Activated T-cell treated with anti-CD3 and anti-CD28 coated beads, Interleukin-2, amount 50 U/mL, for 4 hours (primary cell): ENCODE measurements at regions not wholly inside any gene's neighbourhood (a gene's known extent, or its start where the extent isn't known, plus 50 kb on each side); places are given as distances from the start of the nearest gene placed in this dataset.

Source experiments
- ATAC-seq, 2 donors: fragments of 200-7000 bp; cut with Tn5 transposase; one replicate each; pipeline ENCODE4 v1.10.0; 2021
- DNase-seq: peaks from one replicate; pipeline ENCODE4 v3.0.0-alpha.2; 2020
- H3K27me3 Mint-ChIP-seq: one replicate; pipeline ENCODE4 v1.8.0; 2021; ENCODE audit warnings: low read depth, mixed read lengths
- H3K36me3 Mint-ChIP-seq: one replicate; pipeline ENCODE4 v1.8.0; 2022; ENCODE audit warnings: mixed read lengths; ENCODE audit not compliant: insufficient read depth
- H3K4me1 Mint-ChIP-seq: one replicate; pipeline ENCODE4 v1.8.0; 2021; ENCODE audit warnings: low read depth, mixed read lengths
- H3K4me3 Mint-ChIP-seq: one replicate; pipeline ENCODE4 v1.8.0; 2021; ENCODE audit warnings: mild to moderate bottlenecking, moderate library complexity, mixed read lengths
- H3K9me3 Mint-ChIP-seq: one replicate; pipeline ENCODE4 v1.8.0; 2021; ENCODE audit warnings: mixed read lengths

- no peaks in the 10 kb centered on the region for H3K27me3 Mint-ChIP-seq
- no peaks in the 10 kb centered on the region for H3K4me1 Mint-ChIP-seq
- H3K4me3 Mint-ChIP-seq: no peak overlapping the region
- DNase-seq (no peak), ATAC-seq (no peak)
- no peaks in the 10 kb centered on the region for H3K36me3 Mint-ChIP-seq
- H3K9me3 Mint-ChIP-seq: peaks cover 8% of the 10 kb centered on the region
These were observed 71.0 kb downstream of the AQP4 start for GRCh38 chr18:26794230-26795101.

- ATAC-seq (no peak), DNase-seq (no peak)
- H3K4me3 Mint-ChIP-seq: no peak overlapping the region
- H3K4me1 Mint-ChIP-seq: no peaks in the 10 kb centered on the region
- H3K27me3 Mint-ChIP-seq: no peaks in the 10 kb centered on the region
- no peaks in the 10 kb centered on the region for H3K9me3 Mint-ChIP-seq
- no peaks in the 10 kb centered on the region for H3K36me3 Mint-ChIP-seq
These were observed 72.8 kb downstream of the AQP4 start for GRCh38 chr18:26792661-26793060.

DNA sequence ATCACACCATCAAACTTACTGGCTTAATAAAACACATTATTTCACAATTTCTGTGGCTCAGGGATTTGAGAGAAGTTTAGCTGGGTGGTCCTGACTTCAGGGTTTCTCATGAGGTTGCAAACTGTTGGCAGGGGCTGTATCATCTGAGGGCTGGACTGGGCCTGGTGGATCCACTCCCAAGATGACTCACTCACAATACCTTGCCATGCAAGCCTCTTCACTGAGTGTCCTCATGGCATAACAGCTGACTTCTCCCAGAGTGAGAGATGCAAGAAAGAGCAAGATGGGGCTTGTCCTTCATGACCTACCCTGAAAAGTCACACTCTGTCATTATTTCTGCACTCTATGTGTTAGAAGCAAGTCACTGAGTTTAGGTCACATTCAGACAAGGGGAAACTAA, 73.8 kb downstream of the AQP4 start:
- DNase-seq: no peak
- ATAC-seq: no peak
- H3K27me3 Mint-ChIP-seq: no peaks in the 10 kb centered on the region
- H3K4me3 Mint-ChIP-seq: no peak overlapping the region
- H3K4me1 Mint-ChIP-seq: no peaks in the 10 kb centered on the region
- H3K36me3 Mint-ChIP-seq: no peaks in the 10 kb centered on the region
- H3K9me3 Mint-ChIP-seq: no peaks in the 10 kb centered on the region

DNA sequence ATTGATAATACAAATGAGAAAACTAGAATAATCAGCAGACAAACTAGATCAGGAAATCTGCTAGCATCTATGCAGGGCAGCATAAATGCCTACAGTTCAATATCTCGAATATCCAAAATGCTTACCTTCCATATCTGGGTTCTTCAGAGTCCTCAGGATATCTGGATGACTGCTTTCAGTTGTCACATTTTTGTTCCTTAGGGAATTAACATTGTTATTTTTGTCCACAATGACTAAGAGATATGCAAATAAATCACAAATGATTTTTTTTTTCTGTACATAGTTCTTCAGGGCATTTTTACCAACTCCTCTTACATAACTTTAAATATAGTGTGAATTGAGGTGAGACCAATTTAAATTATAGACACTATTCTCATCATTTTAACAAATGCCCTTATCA, 80.9 kb downstream of the AQP4 start:
- Mint-ChIP-seq H3K4me3 (no peak overlapping the region), H3K4me1 (no peaks in the 10 kb centered on the region), H3K27me3 (no peaks in the 10 kb centered on the region), H3K36me3 (no peaks in the 10 kb centered on the region), H3K9me3 (no peaks in the 10 kb centered on the region)
- ATAC-seq (no peak), DNase-seq (no peak)

GRCh38 chr18:26783170-26783569, 82.3 kb downstream of the AQP4 start:
- Mint-ChIP-seq H3K4me1 (no peaks in the 10 kb centered on the region), H3K27me3 (peaks cover under 1% of the 10 kb centered on the region), H3K36me3 (no peaks in the 10 kb centered on the region), H3K4me3 (no peak overlapping the region), H3K9me3 (no peaks in the 10 kb centered on the region)
- ATAC-seq (no peak), DNase-seq (no peak)

DNA sequence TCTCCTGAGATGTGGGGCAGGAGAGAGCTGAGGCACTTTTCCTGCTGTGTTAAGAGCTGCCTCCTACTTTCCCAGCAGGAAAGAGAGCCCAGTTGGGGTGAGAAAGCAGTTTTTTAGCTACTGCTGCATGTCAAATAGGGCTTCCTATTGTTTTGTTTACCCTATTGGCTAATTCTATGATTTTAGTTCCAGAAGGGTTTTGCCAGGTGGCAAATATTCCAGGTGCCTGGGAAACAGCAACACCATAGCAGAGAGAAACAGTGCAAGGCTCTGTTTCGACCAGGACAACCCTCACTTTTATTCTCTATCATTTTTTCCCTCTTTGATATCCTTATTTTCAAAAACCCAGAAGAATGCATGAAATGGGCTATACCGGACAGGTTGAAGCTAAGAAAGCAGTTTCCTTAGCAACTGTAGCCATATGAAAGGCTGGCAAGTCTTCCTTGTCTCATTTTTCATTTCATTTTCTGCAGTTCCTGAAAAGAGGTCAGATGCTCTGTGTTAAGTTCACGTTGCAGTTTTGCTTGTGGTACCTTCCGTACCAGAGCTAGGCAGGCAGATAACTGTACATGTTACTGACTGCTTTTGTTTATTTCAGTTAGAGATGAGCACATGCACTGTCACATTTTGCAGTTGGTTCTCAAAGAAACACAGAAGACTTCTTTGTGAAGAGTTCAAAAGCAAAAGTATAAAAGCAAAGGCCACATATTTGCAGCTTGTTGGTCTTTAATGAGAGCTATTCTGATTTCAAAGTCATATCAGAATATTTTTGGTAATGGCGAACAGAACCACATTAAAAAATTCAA, 84.8 kb downstream of the AQP4 start:
- H3K27me3 Mint-ChIP-seq: peaks cover 2% of the 10 kb centered on the region
- ATAC-seq (no peak), DNase-seq (no peak)
- H3K4me1 Mint-ChIP-seq: no peaks in the 10 kb centered on the region
- H3K4me3 Mint-ChIP-seq: no peak overlapping the region
- no peaks in the 10 kb centered on the region for H3K9me3 Mint-ChIP-seq
- no peaks in the 10 kb centered on the region for H3K36me3 Mint-ChIP-seq

GRCh38 chr18:26778054-26778393, 87.5 kb downstream of the AQP4 start:
- DNase-seq (no peak), ATAC-seq (no peak)
- Mint-ChIP-seq H3K9me3 (no peaks in the 10 kb centered on the region), H3K4me1 (no peaks in the 10 kb centered on the region), H3K4me3 (no peak overlapping the region), H3K36me3 (no peaks in the 10 kb centered on the region), H3K27me3 (peaks cover 2% of the 10 kb centered on the region)

DNA sequence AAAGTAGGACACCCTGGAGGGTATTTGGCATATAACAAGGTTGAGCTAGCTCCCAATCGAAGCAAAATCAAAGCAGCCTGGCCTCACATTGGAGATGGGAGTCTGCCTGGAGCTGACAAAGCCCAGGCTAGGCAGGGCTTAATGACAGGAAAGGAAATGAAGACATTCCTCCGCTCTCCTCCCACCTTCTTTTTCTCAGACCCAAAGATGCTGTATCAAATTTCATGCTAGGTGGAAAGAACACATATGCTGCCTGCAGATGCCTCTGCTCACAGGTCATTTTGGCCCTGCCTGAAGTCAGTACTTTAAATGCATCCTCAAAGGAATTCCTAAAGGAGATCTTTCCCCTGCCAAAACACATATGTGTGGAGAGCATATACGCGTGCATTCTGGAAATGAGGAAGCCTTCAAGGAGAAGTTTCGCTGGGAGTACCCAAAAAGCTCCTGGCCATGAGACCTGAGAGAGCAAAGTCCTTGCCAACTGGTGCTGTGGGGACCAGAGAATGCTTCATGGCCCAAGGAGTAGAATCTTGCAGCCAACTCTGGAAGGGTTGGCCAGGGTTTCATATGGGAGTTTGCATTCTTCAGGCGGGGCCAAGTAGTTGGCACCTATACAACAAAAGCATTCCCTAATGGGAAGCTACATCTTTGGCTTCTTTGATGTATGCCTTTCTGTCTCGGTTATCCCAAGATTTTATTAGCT, 88.0 kb downstream of the AQP4 start:
- ATAC-seq: no peak
- Mint-ChIP-seq H3K9me3 (no peaks in the 10 kb centered on the region), H3K4me3 (no peak overlapping the region), H3K36me3 (no peaks in the 10 kb centered on the region), H3K27me3 (peaks cover 2% of the 10 kb centered on the region), H3K4me1 (no peaks in the 10 kb centered on the region)
- no peak for DNase-seq

DNA sequence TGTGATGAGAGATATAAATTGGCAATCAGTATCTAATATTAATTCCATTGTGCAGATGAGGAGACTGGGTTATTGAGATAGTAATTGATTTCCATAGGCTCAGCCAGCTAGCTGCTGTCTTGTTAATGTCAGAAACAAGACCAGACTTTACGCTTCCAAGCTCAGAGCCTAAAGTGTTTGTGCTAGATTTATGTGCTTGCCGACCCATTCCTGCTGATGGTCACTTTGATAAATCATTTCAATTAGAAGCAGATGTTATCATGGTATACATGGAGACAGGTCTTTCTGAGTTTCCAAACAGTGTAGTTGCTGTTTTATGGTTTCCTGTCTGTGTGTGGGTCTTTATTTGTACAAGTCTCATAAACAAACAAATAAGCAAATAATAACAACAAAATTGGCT, 92.8 kb downstream of the AQP4 start:
- Mint-ChIP-seq H3K4me1 (no peaks in the 10 kb centered on the region), H3K36me3 (no peaks in the 10 kb centered on the region), H3K27me3 (no peaks in the 10 kb centered on the region), H3K4me3 (no peak overlapping the region), H3K9me3 (peaks cover 9% of the 10 kb centered on the region)
- DNase-seq (no peak), ATAC-seq (no peak)

- Mint-ChIP-seq H3K9me3 (peaks cover 12% of the 10 kb centered on the region), H3K36me3 (no peaks in the 10 kb centered on the region), H3K4me1 (no peaks in the 10 kb centered on the region), H3K27me3 (no peaks in the 10 kb centered on the region), H3K4me3 (no peak overlapping the region)
- no peak for DNase-seq
- ATAC-seq: no peak
These were observed 94.0 kb downstream of the AQP4 start for GRCh38 chr18:26771524-26771923.

DNA sequence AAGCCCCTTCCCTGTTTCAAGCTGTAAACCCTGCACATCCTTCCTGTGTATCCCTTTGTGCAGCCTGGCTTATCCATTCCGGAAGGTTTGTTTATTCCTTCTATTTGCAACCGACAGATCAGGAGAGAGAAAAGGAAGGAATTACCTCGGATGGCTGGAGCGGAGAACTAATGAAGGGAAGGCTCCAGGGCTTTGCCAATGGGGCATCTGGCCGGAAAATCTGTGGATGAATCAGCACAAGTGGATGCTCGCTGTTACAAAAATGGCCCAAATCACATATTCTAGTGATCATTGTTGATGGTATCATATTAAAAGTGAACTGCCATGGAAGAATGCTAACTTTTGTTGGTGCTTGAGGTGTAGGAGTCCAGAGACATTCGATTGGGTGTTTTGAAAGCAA, 97.1 kb downstream of the AQP4 start:
- no peak for ATAC-seq
- DNase-seq: no peak

GRCh38 chr18:26765498-26765897, 100.0 kb downstream of the AQP4 start:
- peaks cover 3% of the 10 kb centered on the region for H3K27me3 Mint-ChIP-seq
- no peak overlapping the region for H3K4me3 Mint-ChIP-seq
- H3K36me3 Mint-ChIP-seq: no peaks in the 10 kb centered on the region
- no peaks in the 10 kb centered on the region for H3K4me1 Mint-ChIP-seq
- DNase-seq: no peak
- ATAC-seq: no peak
- peaks cover 12% of the 10 kb centered on the region for H3K9me3 Mint-ChIP-seq

More for the DNA sequence above, 97.1 kb downstream of the AQP4 start:
- Mint-ChIP-seq H3K9me3 (peaks cover 12% of the 10 kb centered on the region), H3K27me3 (peaks cover 3% of the 10 kb centered on the region), H3K4me1 (no peaks in the 10 kb centered on the region), H3K4me3 (no peak overlapping the region), H3K36me3 (no peaks in the 10 kb centered on the region)

GRCh38 chr18:26764586-26764985, 100.9 kb downstream of the AQP4 start:
- ATAC-seq: no peak
- Mint-ChIP-seq H3K36me3 (no peaks in the 10 kb centered on the region), H3K4me3 (no peak overlapping the region), H3K9me3 (peaks cover 12% of the 10 kb centered on the region), H3K27me3 (peaks cover 3% of the 10 kb centered on the region), H3K4me1 (no peaks in the 10 kb centered on the region)
- DNase-seq: no peak

DNA sequence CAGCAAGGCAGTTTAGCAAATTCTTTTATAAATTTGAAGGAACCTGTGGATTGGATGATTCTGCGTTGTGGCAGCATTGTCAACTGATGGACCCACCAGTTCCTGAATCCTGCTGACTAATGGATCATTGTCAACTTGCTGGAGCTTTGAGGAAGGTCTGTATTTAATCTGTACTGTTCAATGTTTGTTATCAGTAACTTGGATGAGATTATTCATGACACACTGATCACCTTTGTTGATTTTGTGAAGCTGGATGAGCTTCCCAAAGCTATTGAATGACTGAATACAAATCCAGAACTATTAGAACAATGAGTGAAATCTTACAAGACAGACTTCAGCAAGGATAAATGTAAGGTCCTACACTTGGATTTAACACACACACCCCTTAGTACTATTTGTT, 101.3 kb downstream of the AQP4 start:
- ATAC-seq (no peak), DNase-seq (no peak)
- H3K4me1 Mint-ChIP-seq: no peaks in the 10 kb centered on the region
- peaks cover 12% of the 10 kb centered on the region for H3K9me3 Mint-ChIP-seq
- H3K27me3 Mint-ChIP-seq: peaks cover 3% of the 10 kb centered on the region
- no peaks in the 10 kb centered on the region for H3K36me3 Mint-ChIP-seq
- H3K4me3 Mint-ChIP-seq: no peak overlapping the region
